ENCODE measurements at regions not wholly inside any gene's neighbourhood (a gene's known extent, or its start where the extent isn't known, plus 50 kb on each side); places are given as distances from the start of the nearest gene placed in this dataset.

DNA sequence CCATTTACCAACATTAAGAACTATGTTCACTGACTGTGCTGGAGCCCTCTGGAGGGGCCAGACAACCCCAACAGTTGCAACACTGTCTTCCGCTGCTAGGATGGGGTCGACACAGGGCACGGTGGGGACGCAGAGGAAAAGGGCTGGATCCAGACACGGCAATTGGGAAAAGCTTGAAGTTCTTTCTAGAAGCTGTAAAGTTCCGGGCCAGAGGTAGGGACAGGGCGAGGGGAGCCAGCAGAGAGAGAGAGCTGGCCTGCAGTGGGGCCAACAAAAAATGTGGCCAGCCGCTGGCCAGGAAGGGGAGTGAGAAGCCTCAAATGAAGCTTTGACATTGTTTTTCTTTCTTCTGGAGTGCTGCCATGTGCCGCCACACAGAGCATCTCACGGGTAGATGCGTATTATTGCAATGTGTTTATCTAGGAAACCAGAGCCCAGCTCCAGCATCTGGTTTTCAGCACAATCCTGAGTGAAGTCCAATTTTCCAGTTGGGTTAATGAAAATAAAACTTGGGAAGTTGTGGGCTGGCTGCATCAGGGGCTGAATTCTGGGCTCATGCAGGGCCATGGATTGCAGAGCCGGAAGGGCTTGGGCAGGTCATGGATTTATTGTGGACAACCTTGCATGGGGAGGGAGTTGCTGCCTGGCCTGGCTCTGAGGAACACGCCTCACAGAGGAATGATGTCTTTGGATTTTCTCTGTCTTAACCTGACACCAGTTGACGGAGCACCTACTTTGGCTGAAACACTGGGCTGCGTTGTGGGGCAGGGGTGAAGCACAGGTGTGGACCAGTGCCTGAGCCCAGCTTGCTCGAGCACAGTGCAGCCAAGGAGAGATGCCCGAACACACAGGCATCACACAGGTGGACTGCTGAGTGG, 67.6 kb upstream of the AMPD3 start:
- no peak for DNase-seq (ENCODE audit: low read depth)

DNA sequence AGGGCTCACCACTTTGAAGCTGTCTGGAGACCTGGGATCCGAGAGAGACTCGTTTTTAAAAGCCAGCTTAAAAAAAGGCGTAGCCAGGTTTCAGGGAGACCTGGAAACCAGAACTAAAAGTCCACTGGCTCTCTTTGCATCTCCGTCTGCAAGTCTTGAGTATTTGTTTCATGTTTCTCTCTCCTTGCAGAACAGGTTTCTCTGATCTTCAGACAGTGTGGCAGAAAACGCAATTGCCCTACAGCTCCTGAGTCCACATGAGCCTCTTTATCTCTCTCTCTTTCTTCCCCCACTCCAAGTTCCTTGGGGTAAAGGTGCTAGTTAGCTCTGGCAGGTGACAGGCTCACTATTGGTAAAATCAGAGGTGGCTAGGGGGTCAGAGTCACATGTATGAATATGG, 67.0 kb upstream of the AMPD3 start:
- no peak for DNase-seq (ENCODE audit: low read depth)

DNA sequence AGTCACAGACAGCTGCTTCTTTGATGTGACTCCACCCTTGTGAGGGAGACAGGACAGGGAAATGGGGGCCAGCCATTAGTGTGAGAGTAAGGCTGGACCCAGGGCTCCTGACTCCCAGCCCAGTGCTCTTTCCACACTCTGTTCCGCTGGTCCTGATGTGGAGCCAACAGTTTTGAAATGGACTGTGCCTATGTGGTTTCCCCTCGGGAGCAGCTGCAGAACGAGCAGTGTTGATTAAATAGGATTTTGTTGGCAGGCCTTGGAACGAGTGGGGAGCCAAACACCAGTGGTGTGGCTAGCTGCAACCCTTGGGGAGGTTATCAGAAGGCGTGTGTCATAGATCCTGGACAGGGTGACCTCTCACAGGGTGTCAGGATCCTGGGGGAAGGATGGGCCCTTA, 66.5 kb upstream of the AMPD3 start:
- DNase-seq (ENCODE audit: low read depth): no peak

DNA sequence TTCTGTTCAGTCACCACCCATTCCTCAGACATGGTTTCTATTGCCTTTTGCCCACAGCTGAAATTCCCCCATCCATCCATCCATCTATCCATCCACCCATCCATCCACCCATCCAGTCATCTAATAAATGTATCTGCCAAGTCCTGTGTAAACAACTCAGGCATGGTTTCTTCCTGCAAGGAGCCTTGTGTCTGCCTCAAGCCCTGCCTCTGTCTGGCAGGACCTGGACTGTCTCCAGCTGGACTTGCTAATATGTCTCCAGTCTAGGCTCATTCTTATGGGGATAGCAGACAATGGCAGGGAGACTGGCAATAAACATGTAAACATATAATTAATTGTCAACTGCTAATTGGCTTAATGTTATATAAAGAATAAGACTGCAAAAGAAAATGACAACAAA, 64.7 kb upstream of the AMPD3 start:
- DNase-seq (ENCODE audit: low read depth): no peak

DNA sequence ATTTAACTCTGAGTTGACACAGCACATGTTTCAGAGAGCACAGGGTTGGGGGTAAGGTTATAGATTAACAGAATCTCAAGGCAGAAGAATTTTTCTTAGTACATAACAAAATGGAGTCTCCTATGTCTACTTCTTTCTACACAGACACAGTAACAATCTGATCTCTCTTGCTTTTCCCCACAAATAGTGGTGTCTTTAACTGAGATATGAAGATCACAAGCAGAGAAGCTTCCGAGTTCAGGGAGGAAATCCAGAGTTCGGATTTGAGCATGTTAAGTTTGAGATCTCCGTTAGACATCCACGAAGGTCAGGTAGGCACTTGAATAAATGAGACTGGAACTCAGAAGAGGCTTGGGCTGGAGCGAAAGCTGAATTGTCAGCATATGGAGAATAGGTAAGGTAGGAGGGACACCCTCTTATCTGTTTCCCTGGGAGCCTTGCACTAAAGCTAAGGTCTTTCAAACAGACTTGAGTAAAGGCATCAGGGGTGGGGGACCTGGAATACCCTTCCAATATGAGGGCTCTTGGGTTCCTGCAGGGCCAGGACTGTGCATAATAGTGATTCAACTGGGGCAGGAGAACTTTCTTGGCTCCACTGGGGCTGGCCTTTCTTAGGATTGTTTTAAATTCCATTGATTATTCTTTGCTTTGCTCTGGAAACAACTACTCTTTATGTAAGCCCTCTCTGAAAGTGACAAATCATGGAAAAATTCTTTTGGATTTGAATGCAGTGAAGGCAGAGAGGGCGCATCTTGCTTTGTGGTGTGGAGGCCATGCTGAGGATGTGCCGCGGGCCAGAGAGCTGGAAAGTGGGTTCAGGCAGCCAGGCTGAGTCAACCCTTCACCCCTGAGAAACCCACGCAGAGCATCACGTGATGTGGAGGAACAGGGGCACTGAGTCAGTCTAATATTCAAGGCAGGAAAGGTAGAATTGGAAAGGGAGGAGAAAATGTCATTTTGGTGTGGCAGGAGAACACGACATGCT, 62.7 kb upstream of the AMPD3 start:
- no peak for DNase-seq (ENCODE audit: low read depth)

DNA sequence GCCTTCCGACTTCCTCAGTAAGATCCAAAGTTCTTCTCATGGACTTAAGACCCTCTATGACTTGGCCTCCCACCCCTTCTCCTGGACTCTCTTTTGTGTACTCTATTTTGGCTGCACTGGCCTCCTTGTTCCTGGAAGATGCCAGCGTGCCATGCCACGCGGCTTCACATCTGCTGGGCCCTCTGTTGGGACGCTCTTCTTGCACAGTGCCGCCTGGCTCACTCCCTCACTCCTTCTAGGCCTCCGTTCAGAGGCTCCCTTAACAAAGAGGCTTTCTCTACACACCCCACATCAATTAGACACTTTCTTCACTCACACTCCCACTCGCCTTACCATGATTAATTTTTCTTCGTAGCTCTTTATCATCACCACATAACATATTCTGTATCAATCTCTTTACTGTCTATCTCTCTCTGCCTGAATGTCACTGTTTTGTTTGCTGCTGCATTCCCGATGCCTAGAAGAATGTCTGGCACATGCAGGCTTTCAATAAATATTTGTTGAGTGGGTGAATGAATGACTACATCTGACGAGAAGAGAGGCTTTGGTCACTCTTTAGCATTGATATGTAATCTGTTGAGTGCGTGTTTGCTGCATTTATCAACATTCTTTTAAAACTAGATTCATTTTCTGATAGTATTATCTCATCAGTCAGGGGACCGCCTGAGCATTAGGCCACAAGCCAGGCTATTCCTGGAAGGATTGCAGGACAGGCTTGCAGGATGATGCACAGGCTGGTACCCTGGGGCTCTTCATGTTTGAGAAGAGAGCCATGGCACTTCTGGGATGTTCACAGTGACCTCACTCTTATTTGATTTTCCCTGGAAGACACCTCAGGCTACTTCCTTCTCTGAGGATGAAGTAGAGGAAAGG, 60.6 kb upstream of the AMPD3 start:
- no peak for DNase-seq (ENCODE audit: low read depth)

DNA sequence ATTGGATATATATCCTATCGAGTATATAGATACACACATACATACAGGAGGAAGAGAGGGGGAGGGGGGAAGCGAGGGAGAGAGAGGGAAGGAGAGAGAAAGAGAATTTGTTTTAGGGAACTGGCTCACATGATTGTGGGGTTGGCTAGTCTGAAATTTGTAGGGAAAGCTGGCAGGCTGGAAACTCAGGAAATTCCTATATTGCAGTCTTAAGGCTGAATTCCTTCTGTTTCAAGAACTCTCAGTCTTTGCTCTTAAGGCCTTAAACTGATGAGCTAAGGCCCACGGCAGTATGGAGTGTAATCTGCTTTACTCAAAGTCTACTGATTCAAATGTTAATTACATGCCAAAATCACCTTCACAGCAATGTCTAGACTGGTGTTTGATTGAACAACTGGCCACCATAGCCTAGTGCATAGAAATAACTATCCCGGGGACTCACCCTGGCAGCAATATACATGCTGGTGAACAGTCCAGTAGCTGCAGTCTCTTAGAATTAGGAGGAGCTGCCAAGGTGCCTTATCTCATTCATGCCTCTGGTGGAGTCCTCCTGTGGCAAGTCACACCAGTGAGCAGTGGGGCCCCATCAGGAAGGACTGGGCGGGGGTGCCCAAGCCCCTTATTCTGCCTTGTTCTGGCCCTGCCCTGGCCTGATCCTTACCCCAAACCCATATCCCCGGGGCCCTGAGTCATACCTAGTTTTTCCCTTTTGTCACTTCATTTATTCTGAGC, 59.7 kb upstream of the AMPD3 start:
- no peak for DNase-seq (ENCODE audit: low read depth)

DNA sequence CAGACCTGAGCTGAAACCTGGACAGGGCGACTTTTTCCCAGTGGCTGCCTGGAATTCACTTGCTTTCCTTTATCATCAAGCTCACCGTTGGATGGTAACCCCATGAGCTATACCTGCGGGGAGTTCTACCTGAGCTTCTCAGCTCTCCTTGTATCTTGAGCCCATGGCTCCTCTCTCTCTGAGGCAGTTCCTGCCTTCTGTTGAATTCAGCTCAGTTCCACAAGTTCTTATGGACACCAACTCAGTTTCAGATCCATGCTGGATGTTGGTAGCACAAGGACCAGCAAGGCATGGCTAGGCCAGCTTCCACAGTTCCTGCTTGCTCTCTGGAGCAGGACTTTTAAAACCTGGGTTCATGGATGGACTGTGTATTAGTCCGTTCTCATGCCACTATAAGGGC, 58.3 kb upstream of the AMPD3 start:
- DNase-seq (ENCODE audit: low read depth): no peak

DNA sequence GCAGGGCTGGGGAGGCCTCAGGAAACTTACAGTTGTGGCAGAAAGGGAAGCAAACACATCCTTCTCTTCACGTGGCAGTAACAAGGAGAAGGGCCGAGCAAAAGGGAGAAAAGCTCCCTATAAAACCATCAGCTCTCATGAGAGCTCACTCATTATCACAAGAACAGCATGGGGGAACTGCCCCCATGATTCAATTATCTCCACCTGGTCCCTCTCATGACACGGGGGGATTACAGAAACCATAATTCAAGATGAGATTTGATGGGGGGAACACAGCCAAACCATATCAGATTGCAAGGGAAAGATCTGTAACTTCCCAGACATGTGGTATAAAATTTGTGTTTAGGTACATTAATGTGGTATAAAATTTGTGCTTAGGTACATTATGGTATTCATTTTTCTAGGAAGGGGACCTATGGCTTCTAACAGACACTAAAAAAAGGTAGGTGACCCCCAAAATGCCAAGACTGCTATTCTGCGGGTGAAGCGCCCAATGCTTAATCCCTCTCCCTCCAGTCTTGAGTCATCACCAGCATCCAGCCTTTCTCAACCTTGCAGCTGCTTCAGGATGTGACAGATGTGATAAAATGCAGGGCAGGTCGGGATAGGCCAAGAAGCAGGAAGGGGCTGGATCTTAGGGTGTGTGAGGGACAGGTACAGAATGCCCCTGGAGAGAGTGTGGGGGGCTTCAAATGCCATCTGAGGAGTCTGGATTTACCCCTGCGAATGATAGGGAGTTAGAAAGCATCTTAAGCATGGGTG, 57.7 kb upstream of the AMPD3 start:
- DNase-seq (ENCODE audit: low read depth): no peak

DNA sequence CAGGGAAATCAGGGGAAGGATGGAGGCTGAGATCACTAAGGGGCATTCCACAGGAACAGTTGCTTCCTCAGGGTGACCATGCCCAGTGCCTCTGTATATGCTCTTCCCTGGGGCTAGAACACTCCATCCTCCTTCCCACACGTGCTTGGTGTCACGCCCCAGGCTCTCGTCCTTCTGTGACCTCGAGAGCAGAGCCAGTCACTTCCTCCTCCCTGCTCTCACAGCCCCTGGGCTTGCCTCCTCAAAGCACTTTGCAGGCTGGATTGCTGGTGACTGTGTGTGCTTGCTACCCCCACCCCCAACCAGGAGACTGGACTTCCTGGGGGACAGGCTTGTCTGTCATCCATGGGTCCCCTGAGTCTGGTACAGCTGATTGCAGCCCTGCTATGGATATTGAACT, 56.5 kb upstream of the AMPD3 start:
- no peak for DNase-seq (ENCODE audit: low read depth)

DNA sequence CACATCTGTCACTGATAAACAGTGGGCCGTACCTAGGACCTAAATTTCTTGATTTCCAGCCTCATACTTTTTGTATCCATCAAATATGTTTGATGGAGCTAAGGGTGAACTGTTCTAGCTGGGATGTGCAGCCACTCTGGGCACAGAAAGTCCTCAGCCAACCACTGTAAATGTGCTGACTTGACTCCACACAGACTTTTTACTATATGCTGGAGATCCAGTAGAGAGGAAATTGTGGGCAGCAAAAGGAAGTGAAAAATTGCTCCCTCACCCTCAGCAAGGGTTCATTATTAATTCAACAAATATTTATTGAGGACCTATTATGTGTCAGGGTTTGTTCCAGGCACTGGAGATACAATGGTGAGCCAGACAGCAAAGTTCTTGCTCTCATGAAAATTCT, 54.2 kb upstream of the AMPD3 start:
- no peak for DNase-seq (ENCODE audit: low read depth)

DNA sequence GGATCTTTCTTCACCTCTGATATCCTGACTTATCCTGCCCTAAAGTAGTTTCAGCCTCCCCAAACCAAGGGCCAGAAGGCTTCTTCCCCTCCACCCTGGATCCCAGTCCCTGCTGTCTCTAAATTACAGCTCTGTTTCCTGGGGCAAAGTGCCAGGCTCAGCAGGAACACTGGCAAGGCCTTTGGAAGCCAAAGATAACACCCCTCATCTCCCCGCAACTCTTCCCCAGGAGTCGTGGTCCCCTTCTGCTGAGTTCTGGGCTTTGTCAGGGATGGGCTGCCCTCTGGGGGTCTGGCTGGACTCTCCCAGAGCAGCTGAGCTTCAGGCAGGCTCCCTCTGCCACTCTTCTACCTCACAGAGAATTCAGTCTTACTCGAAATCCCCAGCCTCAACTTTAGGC, 53.8 kb upstream of the AMPD3 start:
- DNase-seq (ENCODE audit: low read depth): no peak

DNA sequence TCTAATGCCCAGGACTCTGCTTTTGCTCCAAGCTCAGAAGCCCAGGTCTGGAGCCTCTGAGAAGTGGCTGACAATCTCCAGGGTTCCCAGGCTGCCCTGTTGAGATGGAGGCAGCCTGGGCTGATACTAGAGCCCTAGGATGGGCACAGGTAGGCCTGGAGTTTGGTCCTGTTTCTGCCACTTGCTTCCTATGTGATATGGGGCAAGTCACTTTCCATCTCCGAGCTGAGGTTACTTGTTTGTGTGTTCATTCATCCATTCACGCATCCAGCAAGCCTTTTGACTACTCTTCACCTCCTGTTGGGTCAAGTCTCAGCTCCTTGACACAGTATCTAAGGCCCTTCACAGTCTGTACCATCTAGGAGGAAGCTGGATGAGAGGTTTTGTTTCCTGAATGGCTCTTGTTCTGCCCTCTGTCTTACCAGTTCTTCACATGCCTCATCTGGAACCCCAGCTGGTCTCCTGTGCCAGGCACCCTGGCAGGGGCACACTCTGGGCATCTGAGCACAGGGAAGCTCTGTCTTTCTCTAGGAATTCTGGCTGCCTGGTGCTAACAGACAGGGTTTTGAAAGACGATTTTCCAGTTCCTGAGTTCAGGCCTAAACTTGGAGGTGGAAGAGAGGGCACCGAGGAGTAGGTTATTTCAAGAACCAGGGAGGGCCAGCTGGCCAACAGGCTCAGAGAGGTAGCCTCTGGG, 53.2 kb upstream of the AMPD3 start:
- no peak for DNase-seq (ENCODE audit: low read depth)

Data from activated T-cell treated with anti-CD3 and anti-CD28 coated beads for 1 hour (primary cell).